Amniotic epithelial cell (primary cell): ENCODE measurements at regions not wholly inside any gene's neighbourhood (a gene's known extent, or its start where the extent isn't known, plus 50 kb on each side); places are given as distances from the start of the nearest gene placed in this dataset.

Experiments
- DNase-seq: peaks from one replicate; pipeline ENCODE4 v3.0.0-alpha.2; 2010; ENCODE audit warnings: low read depth

- DNase-seq: no peak
Measured at GRCh38 chr3:72203613-72204349, 418.8 kb upstream of the PROK2 start.

GRCh38 chr3:72203105-72203504, 418.2 kb upstream of the PROK2 start:
- DNase-seq: no peak

GRCh38 chr3:72200332-72200731, 415.4 kb upstream of the PROK2 start:
- DNase-seq: no peak

- no peak for DNase-seq
Measured at GRCh38 chr3:72199530-72199929, 414.6 kb upstream of the PROK2 start.

- DNase-seq: no peak
Measured at GRCh38 chr3:72196377-72196929, 411.5 kb upstream of the PROK2 start.

GRCh38 chr3:72195895-72196294, 410.9 kb upstream of the PROK2 start:
- no peak for DNase-seq

GRCh38 chr3:72194458-72194857, 409.5 kb upstream of the PROK2 start:
- no peak for DNase-seq

- no peak for DNase-seq
Measured at GRCh38 chr3:72193771-72194430, 409.0 kb upstream of the PROK2 start.

GRCh38 chr3:72192572-72192971, 407.6 kb upstream of the PROK2 start:
- DNase-seq: peak; percentile 31

- DNase-seq: peak; percentile 22
Measured at GRCh38 chr3:72191209-72191960, 406.4 kb upstream of the PROK2 start.

GRCh38 chr3:72190050-72190449, 405.1 kb upstream of the PROK2 start:
- DNase-seq: no peak

GRCh38 chr3:72189339-72189738, 404.4 kb upstream of the PROK2 start:
- DNase-seq: no peak

- no peak for DNase-seq
Measured at GRCh38 chr3:72188536-72188935, 403.6 kb upstream of the PROK2 start.

- DNase-seq: no peak
Measured at GRCh38 chr3:72187131-72187530, 402.2 kb upstream of the PROK2 start.

GRCh38 chr3:72186400-72186855, 401.5 kb upstream of the PROK2 start:
- DNase-seq: peak; percentile 72

GRCh38 chr3:72185549-72186399, 400.8 kb upstream of the PROK2 start:
- peak; percentile 90 for DNase-seq

GRCh38 chr3:72183489-72183888, 398.5 kb upstream of the PROK2 start:
- DNase-seq: no peak

- DNase-seq: no peak
Measured at GRCh38 chr3:72182206-72182605, 397.3 kb upstream of the PROK2 start.

GRCh38 chr3:72181251-72181650, 396.3 kb upstream of the PROK2 start:
- DNase-seq: no peak

GRCh38 chr3:72180405-72180804, 395.5 kb upstream of the PROK2 start:
- DNase-seq: no peak

- no peak for DNase-seq
Measured at GRCh38 chr3:72179107-72179464, 394.1 kb upstream of the PROK2 start.
